ENCODE measurements at regions not wholly inside any gene's neighbourhood (a gene's known extent, or its start where the extent isn't known, plus 50 kb on each side); places are given as distances from the start of the nearest gene placed in this dataset.

- no peak for TF ChIP-seq CTCF (IDR thresholded peaks at IDR 0.05)
- TF ChIP-seq EZH2 (IDR thresholded peaks at IDR 0.05; ENCODE audit: borderline replicate concordance, insufficient read depth, low read depth, low read length, poor library complexity, severe bottlenecking) = no peak
Measured at GRCh38 chr12:17810399-17810798, 279.6 kb downstream of the RERGL start.
